Embryonic facial prominence (tissue), 1 donor: ENCODE measurements at regions not wholly inside any gene's neighbourhood (a gene's known extent, or its start where the extent isn't known, plus 50 kb on each side); places are given as distances from the start of the nearest gene placed in this dataset.

Source experiments
- DNase-seq: peaks from one replicate; pipeline ENCODE4 v3.0.0-alpha.2; 2016; ENCODE audit errors: extremely low spot score

GRCh38 chr11:80086496-80087055 lies 645.7 kb upstream of the TENM4 start:
- no peak for DNase-seq

GRCh38 chr11:80085563-80085962 lies 644.7 kb upstream of the TENM4 start:
- DNase-seq = no peak

GRCh38 chr11:80084608-80085007 lies 643.8 kb upstream of the TENM4 start:
- no peak for DNase-seq

GRCh38 chr11:80083531-80083951 lies 642.7 kb upstream of the TENM4 start:
- no peak for DNase-seq

- DNase-seq = no peak
Observed at GRCh38 chr11:80082406-80082805, 641.6 kb upstream of the TENM4 start.

- no peak for DNase-seq
Observed at GRCh38 chr11:80077113-80077512, 636.3 kb upstream of the TENM4 start.

- no peak for DNase-seq
Observed at GRCh38 chr11:80074837-80075236, 634.0 kb upstream of the TENM4 start.

GRCh38 chr11:80066291-80066690 lies 625.5 kb upstream of the TENM4 start:
- DNase-seq = no peak

- no peak for DNase-seq
Observed at GRCh38 chr11:80065086-80065485, 624.3 kb upstream of the TENM4 start.

- DNase-seq = no peak
Observed at GRCh38 chr11:80061056-80061455, 620.2 kb upstream of the TENM4 start.

GRCh38 chr11:80054582-80055165 lies 613.8 kb upstream of the TENM4 start:
- DNase-seq = no peak

GRCh38 chr11:80048513-80048912 lies 607.7 kb upstream of the TENM4 start:
- no peak for DNase-seq

GRCh38 chr11:80041136-80042000 lies 600.5 kb upstream of the TENM4 start:
- no peak for DNase-seq

- no peak for DNase-seq
Observed at GRCh38 chr11:80034801-80035200, 594.0 kb upstream of the TENM4 start.

- no peak for DNase-seq
Observed at GRCh38 chr11:80031014-80031600, 590.3 kb upstream of the TENM4 start.

GRCh38 chr11:80028998-80029397 lies 588.2 kb upstream of the TENM4 start:
- no peak for DNase-seq

GRCh38 chr11:80024119-80024518 lies 583.3 kb upstream of the TENM4 start:
- DNase-seq = no peak

GRCh38 chr11:80023386-80023785 lies 582.6 kb upstream of the TENM4 start:
- DNase-seq = no peak

GRCh38 chr11:80010536-80010935 lies 569.7 kb upstream of the TENM4 start:
- DNase-seq = no peak

GRCh38 chr11:80009081-80009480 lies 568.3 kb upstream of the TENM4 start:
- DNase-seq = no peak

- no peak for DNase-seq
Observed at GRCh38 chr11:80007616-80008015, 566.8 kb upstream of the TENM4 start.

- DNase-seq = no peak
Observed at GRCh38 chr11:79990141-79990540, 549.3 kb upstream of the TENM4 start.

GRCh38 chr11:79982185-79982584 lies 541.4 kb upstream of the TENM4 start:
- no peak for DNase-seq
